Thyroid gland (tissue), 4 donors: ENCODE measurements at regions not wholly inside any gene's neighbourhood (a gene's known extent, or its start where the extent isn't known, plus 50 kb on each side); places are given as distances from the start of the nearest gene placed in this dataset.

Source experiments
- POLR2A ChIP-seq, 2 donors: fragments of 450-650 bp; IDR thresholded peaks; one replicate each; pipeline ENCODE4 v1.6.1; 2017; ENCODE audit warnings: antibody characterized with exemption in 2 of 2, mild to moderate bottlenecking in 2 of 2, moderate library complexity in 1 of 2
- TF ChIP-seq, protein P1 (sequence below), 6 experiments: fragments of 200-600 bp in 3 of 6; fragments of 450-650 bp in 3 of 6; sonication (generic) in 3 of 6; IDR thresholded peaks; one replicate each; pipeline ENCODE4 v1.5.1; 2016 to 2019; ENCODE audit warnings: antibody characterized with exemption in 6 of 6, mild to moderate bottlenecking in 2 of 6, inconsistent platforms in 1 of 6, moderate library complexity in 1 of 6

DNA sequence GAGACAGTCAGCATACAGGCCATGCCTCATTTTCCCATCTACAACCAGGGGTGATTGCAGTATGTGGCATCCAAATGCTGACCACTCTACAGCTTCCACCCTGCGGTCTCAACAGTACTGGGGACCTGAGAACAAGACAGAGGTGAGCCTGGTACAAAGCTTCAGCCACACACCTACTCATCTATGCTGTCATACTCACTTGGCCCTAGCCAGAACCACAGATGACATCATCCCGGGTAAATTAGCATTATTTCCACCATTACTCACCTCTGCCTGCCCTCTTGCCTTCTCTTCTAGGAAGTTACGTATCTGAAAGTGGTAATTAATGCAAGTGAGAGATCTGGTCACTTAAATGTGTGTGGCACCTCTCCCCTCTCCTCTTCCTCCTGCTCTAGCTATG is 208.2 kb upstream of the ARL4C start:
- TF ChIP-seq, protein P1, sequence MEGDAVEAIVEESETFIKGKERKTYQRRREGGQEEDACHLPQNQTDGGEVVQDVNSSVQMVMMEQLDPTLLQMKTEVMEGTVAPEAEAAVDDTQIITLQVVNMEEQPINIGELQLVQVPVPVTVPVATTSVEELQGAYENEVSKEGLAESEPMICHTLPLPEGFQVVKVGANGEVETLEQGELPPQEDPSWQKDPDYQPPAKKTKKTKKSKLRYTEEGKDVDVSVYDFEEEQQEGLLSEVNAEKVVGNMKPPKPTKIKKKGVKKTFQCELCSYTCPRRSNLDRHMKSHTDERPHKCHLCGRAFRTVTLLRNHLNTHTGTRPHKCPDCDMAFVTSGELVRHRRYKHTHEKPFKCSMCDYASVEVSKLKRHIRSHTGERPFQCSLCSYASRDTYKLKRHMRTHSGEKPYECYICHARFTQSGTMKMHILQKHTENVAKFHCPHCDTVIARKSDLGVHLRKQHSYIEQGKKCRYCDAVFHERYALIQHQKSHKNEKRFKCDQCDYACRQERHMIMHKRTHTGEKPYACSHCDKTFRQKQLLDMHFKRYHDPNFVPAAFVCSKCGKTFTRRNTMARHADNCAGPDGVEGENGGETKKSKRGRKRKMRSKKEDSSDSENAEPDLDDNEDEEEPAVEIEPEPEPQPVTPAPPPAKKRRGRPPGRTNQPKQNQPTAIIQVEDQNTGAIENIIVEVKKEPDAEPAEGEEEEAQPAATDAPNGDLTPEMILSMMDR (IDR thresholded peaks at IDR 0.05) = no peak
- TF ChIP-seq POLR2A (IDR thresholded peaks at IDR 0.05) = no peak
